ENCODE measurements at regions not wholly inside any gene's neighbourhood (a gene's known extent, or its start where the extent isn't known, plus 50 kb on each side); places are given as distances from the start of the nearest gene placed in this dataset.

DNA sequence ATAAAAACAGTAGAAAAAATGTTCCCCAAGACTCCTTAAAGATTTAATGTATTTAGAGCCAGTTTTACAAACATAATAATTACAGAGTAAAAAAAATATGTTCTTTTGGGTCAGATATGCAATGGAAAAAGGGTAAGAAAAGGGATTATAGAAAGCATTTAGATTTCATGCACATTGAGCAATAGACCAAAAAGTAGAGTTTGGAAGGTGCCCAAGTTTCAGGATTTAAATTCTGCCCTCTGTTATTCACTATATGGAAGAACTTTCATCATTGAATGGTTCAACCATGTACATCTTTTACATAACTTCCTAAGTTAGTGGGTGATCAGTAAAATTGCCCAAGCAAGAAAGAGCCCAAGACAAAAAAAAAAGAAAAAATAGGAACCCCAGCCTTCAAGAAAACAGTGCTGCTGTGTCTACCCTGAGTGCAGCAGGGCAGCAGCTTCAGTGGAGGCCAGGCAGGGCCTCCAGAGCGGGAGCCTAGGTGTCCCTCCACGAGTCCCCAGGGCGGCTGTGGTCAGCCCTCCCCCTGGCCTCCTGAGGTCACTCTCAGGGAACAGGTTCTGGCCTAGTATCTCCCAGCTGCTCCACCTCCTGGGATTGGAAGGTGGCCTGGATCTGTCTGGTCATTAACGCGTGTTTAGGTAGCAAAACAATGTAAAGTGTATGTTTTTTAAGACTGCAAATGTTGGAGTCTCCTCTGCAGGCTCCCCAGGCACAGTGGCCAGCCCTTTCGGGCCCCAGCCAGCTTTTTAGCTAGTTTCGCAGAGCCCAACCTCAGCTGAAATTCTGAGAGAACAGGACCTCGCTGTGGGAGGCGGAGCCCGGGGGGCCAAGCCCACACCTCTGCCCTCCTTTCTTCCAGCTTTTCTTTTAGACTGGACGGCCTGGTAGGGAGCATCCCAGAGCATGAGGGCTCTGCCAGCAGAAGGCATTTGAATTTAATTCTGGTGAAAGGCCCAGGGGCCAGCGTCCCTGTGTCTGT is 77.3 kb downstream of the TEX51 start:
- peaks cover 28% of the 10 kb centered on the region for H3K27me3 ChIP-seq
- no peak overlapping the region for H3K4me3 ChIP-seq (ENCODE audit: low read depth in 1 of 2, low read length in 1 of 2)
- TF ChIP-seq, protein P1, sequence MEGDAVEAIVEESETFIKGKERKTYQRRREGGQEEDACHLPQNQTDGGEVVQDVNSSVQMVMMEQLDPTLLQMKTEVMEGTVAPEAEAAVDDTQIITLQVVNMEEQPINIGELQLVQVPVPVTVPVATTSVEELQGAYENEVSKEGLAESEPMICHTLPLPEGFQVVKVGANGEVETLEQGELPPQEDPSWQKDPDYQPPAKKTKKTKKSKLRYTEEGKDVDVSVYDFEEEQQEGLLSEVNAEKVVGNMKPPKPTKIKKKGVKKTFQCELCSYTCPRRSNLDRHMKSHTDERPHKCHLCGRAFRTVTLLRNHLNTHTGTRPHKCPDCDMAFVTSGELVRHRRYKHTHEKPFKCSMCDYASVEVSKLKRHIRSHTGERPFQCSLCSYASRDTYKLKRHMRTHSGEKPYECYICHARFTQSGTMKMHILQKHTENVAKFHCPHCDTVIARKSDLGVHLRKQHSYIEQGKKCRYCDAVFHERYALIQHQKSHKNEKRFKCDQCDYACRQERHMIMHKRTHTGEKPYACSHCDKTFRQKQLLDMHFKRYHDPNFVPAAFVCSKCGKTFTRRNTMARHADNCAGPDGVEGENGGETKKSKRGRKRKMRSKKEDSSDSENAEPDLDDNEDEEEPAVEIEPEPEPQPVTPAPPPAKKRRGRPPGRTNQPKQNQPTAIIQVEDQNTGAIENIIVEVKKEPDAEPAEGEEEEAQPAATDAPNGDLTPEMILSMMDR (IDR thresholded peaks at IDR 0.05): no peak
- H3K9me3 ChIP-seq: no peaks in the 10 kb centered on the region
- H3K4me1 ChIP-seq (ENCODE audit: control insufficient read depth in 1 of 2, insufficient read depth in 1 of 2, low read depth in 1 of 2, low read length in 1 of 2): peaks cover 17 to 24% of the 10 kb centered on the region in 2 experiments
- no peaks in the 10 kb centered on the region for H3K36me3 ChIP-seq
- no peak overlapping the region for H3K27ac ChIP-seq

DNA sequence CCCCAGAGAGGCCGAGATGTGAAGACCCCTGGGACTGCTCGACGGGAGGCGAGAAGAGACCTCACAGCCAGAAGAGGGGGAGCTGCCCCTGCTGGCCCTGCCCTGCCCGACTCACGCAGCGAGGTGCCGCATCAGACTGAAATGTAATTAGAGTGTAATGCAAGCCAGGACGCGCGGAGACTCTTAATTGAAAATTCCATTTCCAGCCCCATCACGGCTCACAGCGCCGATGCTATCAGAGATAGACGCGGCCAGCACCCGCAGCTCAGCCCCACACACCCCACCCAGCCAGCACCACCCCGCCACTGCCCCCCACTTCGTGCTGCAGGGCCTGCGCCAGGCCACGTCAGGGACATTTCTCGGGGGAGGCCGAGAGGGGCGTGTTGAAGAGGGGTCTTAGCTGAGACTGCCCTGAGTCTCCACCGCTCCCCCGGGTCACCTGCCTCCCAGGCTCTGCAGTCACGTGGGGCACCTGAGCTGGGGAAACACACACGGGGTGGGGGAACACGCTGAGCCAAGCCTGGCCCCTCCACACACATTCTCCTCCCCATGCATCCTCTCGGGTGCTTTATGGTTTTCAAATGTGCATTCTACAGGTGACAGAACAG is 78.1 kb downstream of the TEX51 start:
- Histone ChIP-seq H3K4me3 (ENCODE audit: low read depth in 1 of 2, low read length in 1 of 2) (no peak overlapping the region), H3K27me3 (peaks cover 20% of the 10 kb centered on the region), H3K27ac (no peak overlapping the region), H3K4me1 (ENCODE audit: control insufficient read depth in 1 of 2, insufficient read depth in 1 of 2, low read depth in 1 of 2, low read length in 1 of 2) (peaks cover 16 to 22% of the 10 kb centered on the region in 2 experiments), H3K36me3 (no peaks in the 10 kb centered on the region), H3K9me3 (no peaks in the 10 kb centered on the region)
- TF ChIP-seq, protein P1 (IDR thresholded peaks at IDR 0.05): no peak

DNA sequence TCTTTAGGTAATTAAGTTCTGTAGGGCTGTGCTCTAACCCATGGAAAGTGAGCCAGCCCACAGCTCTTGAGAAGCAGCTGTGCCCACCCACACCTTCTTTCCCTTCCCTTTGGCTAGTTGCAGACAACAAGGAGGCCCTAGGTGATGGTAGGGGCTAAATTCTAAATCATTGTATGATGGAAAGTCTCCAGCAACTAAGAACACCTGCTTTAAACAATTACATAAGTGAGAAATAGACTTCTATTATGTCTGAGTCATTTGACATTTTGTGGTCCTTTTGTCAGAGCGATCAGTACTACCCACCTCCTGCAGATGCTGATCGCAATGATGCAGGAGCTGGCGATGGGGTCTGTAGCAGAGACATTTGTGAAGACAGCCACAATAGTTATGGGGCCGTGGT is 79.6 kb downstream of the TEX51 start:
- H3K27ac ChIP-seq: no peak overlapping the region

DNA sequence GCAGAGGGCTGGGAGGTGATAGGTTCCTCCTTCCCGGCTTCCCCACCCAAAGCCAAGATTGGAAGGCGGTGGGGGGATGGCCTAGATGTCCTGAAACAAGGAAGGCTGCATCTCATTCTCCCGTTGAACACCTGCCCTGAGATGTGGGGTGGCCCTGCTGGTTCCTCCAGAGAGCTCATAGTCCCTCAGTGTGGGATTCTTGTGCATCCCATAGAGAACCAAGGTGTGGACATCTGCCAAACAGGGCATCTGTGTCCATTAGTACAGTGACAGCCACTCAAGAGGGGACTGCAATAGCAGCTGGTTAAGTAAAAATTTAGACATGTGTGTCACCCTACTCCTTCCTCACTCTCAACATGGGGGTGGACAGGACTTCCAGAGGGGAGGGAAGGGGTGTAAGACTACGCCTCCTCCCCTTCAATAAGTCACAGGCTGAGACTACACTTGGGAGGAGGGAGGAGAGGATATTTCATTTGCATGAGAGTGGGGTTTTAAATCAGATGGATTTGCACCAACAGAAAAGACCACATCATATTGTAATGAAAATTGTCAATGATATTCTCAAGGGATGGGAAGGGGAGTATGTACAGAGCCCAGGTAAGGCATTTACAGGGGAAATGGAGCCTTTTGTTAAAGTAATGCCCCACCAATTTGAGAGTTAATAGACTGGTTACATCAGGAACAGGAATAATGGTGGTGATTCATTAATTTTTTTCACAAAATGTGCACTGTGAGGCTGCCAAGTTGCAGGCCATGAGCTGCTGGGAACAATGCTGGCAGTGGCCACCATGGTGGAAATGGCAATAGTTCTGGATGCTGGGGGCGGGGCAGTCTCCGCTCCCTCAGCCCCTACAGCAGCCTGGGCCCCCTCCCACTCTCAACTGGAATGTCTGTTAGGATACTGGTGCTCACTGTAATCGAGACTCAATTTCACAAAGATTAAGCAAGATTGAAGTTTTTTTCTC is 80.6 kb downstream of the TEX51 start:
- no peaks in the 10 kb centered on the region for H3K36me3 ChIP-seq
- no peak overlapping the region for H3K4me3 ChIP-seq (ENCODE audit: low read depth in 1 of 2, low read length in 1 of 2)
- peaks cover 10 to 18% of the 10 kb centered on the region in 2 experiments for H3K4me1 ChIP-seq (ENCODE audit: control insufficient read depth in 1 of 2, insufficient read depth in 1 of 2, low read depth in 1 of 2, low read length in 1 of 2)
- TF ChIP-seq, protein P1 (IDR thresholded peaks at IDR 0.05): no peak
- no peak overlapping the region for H3K27ac ChIP-seq
- H3K9me3 ChIP-seq: no peaks in the 10 kb centered on the region
- no peaks in the 10 kb centered on the region for H3K27me3 ChIP-seq

More for the DNA sequence above, 79.6 kb downstream of the TEX51 start:
- peaks cover 4% of the 10 kb centered on the region for H3K27me3 ChIP-seq
- H3K4me1 ChIP-seq (ENCODE audit: control insufficient read depth in 1 of 2, insufficient read depth in 1 of 2, low read depth in 1 of 2, low read length in 1 of 2): peaks cover 10 to 18% of the 10 kb centered on the region in 2 experiments
- no peaks in the 10 kb centered on the region for H3K36me3 ChIP-seq
- TF ChIP-seq, protein P1 (IDR thresholded peaks at IDR 0.05): no peak
- no peaks in the 10 kb centered on the region for H3K9me3 ChIP-seq
- H3K4me3 ChIP-seq (ENCODE audit: low read depth in 1 of 2, low read length in 1 of 2): no peak overlapping the region

DNA sequence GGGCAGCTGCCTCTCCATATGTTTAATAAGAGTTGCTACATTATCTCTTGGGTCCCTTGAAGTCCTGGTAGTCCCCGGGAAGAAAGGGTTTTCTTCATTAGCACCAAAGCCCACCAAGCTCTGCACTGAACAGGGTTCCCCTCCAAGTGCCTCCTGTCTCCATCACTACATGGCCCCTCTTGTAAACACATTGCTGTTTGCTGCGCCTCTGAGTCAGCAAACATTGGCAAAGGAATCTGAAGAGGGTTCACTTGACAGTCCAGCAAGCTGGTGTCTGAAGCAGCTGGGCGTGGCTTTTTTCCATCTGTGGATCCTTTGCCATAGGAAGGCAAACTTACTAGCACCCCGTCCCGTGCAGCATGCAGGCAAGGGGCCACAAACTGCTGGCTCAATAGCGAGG is 82.8 kb downstream of the TEX51 start:
- H3K27ac ChIP-seq: no peak overlapping the region

More for the DNA sequence above, 82.8 kb downstream of the TEX51 start:
- H3K4me3 ChIP-seq (ENCODE audit: low read depth in 1 of 2, low read length in 1 of 2): no peak overlapping the region
- H3K27me3 ChIP-seq: no peaks in the 10 kb centered on the region
- TF ChIP-seq, protein P1 (IDR thresholded peaks at IDR 0.05): no peak
- H3K36me3 ChIP-seq: no peaks in the 10 kb centered on the region
- no peaks in the 10 kb centered on the region for H3K9me3 ChIP-seq
- H3K4me1 ChIP-seq (ENCODE audit: control insufficient read depth in 1 of 2, insufficient read depth in 1 of 2, low read depth in 1 of 2, low read length in 1 of 2): no peaks in the 10 kb centered on the region
